GM18870 (cell line): ENCODE measurements at regions not wholly inside any gene's neighbourhood (a gene's known extent, or its start where the extent isn't known, plus 50 kb on each side); places are given as distances from the start of the nearest gene placed in this dataset.

ENCODE experiments used
- ATAC-seq: cut with Tn5 transposase; IDR thresholded peaks from one replicate; pipeline ENCODE4 v1.9.1; 2021; ENCODE audit warnings: moderate library complexity; ENCODE audit not compliant: unreplicated experiment

GRCh38 chr2:18800240-18800971 lies 211.0 kb upstream of the NT5C1B start:
- no peak for ATAC-seq

- ATAC-seq: no peak
These were observed 210.0 kb upstream of the NT5C1B start for GRCh38 chr2:18799397-18799796.

DNA sequence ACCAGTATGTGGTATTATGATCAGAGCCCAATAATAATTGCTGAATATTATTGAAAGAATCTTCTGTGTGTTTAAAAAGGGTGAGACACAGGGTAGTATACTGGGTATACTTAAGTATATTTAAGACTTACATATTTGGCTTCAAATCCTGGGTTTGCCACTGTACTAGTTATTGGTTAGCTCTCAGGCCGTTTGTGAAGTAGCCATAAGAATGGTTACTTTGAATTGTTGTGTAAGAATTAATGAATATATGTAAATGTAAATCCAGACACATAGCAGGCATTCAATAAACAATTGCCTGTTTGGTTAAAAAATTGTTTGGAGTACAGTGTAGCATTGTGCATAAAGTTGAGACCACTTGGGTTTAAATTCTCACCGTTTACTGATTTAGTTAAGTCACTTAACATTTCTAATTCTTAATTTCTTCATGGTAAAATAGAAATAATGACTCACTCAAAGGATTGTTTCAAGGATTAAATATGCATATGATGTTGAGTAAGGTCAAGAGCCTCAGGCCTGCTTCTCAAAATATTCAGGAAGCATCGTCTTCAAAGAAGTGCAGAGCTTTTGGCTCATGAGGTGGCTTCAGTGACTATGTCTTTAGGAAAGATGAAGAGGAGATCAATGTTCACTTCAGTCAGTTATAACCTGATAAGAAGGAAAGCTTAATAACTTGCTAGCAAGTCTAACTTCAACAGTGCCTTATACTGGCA lies 207.9 kb upstream of the NT5C1B start:
- no peak for ATAC-seq

- no peak for ATAC-seq
These were observed 206.5 kb upstream of the NT5C1B start for GRCh38 chr2:18795906-18796305.

- no peak for ATAC-seq
These were observed 203.3 kb upstream of the NT5C1B start for GRCh38 chr2:18792684-18793083.

GRCh38 chr2:18792226-18792629 lies 202.9 kb upstream of the NT5C1B start:
- no peak for ATAC-seq

DNA sequence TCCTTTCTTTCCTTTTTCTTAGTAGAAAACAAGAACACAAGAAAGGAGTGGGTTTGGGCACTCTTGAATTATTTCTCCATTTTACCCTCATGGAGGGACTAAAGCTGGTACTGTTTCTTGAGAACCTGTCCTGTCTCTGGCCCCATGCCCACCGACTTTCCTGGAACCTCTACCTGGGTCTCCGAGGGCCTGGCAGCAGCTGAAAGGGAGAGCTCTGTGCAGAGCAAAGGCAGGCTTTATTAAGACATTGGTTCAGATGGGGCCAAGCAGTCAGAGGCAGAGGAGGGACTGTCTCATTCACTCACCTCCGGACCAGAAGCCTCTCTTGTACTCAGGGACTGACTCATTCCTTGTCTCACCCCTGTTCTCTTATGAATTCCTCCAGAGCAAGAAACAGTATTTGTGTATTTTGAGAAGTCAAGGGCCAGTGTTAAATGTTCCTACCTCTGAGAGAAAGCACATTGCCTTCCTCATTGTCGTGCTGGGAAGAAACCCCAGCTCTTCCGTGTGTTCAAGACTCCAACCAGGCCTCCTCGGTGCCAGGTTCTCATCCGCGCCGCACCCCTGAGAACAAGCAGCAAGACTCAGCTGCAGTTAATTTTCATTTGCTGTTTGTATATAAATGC lies 201.9 kb upstream of the NT5C1B start:
- ATAC-seq: no peak

GRCh38 chr2:18790509-18791171 lies 201.3 kb upstream of the NT5C1B start:
- no peak for ATAC-seq

DNA sequence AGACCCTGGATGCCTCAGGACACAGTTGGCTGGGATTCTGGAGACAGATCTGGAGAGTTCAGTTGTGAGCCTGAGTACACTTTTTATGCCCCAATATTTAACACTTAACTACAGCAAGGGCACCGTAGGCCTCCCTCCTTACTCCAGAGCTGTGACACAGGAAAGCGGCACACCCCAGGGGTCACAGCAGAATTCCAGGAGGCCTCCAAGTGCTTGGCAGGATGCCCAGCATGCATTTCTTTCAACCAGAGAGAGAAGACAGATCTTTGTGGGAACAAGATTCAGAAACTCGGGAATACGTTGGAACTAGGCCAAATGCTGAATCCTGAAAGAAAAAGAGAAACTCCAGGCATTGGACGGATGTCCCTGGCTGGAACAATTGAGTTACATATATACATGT lies 199.2 kb upstream of the NT5C1B start:
- no peak for ATAC-seq

GRCh38 chr2:18787726-18788125 lies 198.4 kb upstream of the NT5C1B start:
- no peak for ATAC-seq

- ATAC-seq: no peak
These were observed 194.9 kb upstream of the NT5C1B start for GRCh38 chr2:18784245-18784644.

- ATAC-seq: no peak
These were observed 192.3 kb upstream of the NT5C1B start for GRCh38 chr2:18781541-18782280.

DNA sequence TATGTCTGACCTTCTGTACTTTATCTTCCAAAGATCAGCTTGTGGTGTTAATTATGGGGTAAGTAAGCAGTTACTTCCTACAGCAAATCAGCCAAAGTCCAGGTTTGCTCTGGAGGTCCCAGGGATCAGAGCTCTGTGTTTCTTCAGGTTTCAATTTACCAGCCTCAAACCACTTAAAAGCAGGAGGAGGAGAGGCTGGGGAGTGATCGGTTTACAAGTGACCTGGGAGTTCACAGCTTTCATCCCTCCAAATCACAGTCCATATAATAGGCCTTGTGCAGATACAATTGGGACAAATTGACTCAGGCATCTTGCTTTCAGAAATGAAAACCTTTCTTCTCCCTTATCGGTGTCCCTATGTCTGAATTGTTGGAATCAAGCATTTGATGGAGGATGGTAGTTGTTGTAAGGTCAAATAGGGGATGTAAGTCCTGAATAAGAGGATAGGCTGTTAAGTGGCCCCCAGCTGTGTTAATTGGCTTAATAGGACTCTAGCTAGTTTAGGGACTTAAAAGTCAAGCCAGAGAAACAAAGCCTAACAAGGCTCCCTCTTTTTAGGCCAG lies 188.0 kb upstream of the NT5C1B start:
- ATAC-seq: no peak

DNA sequence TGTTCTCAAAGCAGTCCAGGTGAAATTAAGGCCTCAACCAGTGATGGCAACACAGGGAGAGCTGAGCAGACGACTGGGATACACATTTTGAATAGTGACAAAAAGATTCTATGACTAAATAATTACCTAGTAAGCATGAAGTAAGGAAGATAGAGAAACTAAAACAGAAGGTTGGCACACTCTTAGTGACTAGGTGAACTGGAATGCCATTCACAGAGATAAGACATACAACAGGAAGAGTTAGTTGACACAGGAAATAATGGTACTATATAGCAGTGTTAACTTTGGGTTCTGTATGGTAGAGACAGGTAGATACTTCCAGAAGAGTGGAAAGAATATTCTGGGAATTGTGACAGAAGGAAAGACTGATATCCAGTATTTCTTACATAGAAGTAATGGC lies 181.8 kb upstream of the NT5C1B start:
- ATAC-seq: no peak

DNA sequence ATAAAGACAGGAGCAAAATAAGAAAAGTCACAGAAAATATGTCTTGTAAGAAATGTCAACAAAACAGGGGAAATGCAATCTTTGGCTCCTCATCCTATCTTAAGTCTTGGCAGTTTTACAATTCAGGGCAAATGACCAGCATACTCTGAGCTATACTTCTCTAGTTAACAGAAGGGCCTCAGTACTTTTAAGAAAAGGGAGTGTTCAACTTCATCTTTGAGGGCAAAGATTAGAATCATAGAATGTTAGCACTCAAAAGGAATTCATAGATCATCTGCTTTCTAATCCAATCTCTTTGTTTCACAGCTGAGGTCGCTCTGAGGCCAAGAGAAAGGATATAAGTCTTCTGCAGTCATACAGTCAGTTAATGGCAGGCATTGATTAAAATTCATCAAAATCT lies 174.0 kb upstream of the NT5C1B start:
- ATAC-seq: no peak

- no peak for ATAC-seq
These were observed 173.3 kb upstream of the NT5C1B start for GRCh38 chr2:18762667-18763066.

DNA sequence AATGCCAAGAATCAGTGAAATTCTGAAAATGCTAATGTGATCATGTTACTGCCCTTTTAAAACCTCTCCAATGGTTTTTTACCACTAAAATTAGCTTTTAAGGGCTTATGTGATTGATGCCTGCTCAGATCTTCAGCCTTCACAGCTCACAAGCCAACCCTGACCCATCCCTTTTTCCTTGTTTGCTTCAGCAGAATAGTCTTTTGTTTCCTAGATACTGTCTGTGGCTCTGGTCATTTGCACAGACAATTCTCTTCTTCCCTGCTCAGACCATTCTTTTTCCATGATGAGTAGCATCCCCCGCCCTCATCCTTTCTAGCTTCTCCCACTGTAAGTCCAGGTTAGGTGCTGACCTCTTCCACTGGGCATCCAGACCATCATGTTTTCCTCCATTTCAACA lies 164.9 kb upstream of the NT5C1B start:
- no peak for ATAC-seq

DNA sequence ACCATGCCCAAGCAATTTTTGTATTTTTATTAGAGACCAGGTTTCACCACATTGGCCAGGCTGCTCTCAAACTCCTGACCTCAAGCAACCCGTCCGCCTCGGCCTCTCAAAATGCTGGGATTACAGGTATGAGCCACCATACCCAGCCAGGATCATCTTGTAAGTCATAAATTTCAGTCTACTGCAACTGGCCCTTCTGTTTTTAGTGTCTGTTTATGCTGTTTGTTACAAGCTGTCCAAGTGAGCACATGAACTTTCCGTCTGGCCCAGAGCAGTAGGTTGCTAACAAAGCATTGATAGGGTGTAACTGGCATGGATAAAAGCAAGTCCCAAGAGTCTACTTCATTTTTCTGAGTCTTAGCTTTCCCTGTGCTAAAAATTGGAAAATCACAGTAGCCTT lies 164.4 kb upstream of the NT5C1B start:
- ATAC-seq: no peak

GRCh38 chr2:18752667-18753422 lies 163.5 kb upstream of the NT5C1B start:
- ATAC-seq: no peak

DNA sequence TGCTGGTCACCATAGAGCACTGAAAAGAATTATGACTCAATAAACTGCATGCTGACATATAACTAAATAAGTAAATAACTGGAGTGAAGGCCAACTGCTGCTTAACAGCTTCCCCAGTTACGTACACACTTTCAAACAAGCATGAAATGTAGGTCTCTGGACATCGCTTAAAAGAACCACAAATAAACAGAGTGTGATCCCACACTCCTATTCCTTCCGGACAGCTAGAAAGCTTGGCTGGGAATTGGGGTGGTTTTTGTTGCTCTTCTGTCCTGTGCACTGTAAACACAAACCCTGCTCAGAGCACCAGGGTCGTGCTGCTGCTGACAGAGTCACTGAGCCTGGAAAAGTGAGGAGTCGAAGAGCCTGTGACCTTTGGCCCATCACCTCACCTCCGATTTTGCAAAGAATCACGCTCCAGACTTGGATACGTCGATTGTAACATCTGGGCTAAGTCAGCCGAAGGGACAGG lies 162.7 kb upstream of the NT5C1B start:
- no peak for ATAC-seq
